ENCODE measurements at regions not wholly inside any gene's neighbourhood (a gene's known extent, or its start where the extent isn't known, plus 50 kb on each side); places are given as distances from the start of the nearest gene placed in this dataset.

DNA sequence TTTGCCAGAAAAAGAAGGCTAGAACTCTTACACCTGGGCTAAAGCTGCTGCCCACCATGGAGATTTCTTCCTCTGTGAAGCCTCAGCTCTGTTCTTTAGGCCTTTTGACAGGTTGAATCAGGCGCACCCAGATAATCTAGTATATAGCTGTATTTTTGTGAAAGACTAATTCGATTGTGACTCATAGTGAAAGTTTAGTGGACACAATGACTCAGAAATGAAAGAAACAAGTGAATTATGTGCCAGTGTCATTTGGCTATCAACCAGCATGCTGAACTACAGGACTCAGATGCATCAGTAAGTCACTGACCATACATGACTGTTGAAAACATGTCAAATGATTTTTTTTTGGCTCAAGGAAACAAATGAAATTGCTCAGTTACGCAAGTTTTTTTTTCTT is 425.4 kb downstream of the SLITRK2 start:
- H3K4me1 ChIP-seq (ENCODE audit: control insufficient read depth, insufficient read depth, low read length) = no peaks in the 10 kb centered on the region
- no peak overlapping the region for H2AK5ac ChIP-seq (ENCODE audit: low read depth, low read length)
- dilution Hi-C loops (cut with HindIII; ENCODE audit: low sequenced_read_pairs, unreplicated experiment) (no loop called here), intact Hi-C loops (cut with micrococcal nuclease) (no loop called here), in situ Hi-C loops (cut with MboI; ENCODE audit: low sequenced_read_pairs) (no loop called here)
- H3K9me3 ChIP-seq (ENCODE audit: control insufficient read depth, insufficient read depth, low read length) = peaks cover 10% of the 10 kb centered on the region
- ATAC-seq (ENCODE audit: low read depth) (no peak), DNase-seq (no peak)
- BruUV-seq (replicated peaks) = no TSS peak
- no CpG with 5 or more reads among the region's 3 CpGs for WGBS, 2 experiments (ENCODE audit: extremely low coverage in 2 of 2, insufficient read length in 1 of 2)
- no peak overlapping the region for H3K27ac ChIP-seq (ENCODE audit: insufficient read depth, low read length)
- no peaks in the 10 kb centered on the region for H4K20me1 ChIP-seq (ENCODE audit: insufficient read depth, low read length)
- no peak overlapping the region for H3K4ac ChIP-seq (ENCODE audit: low read depth, low read length)
- TF ChIP-seq NFE2L2 (IDR thresholded peaks at IDR 0.05; ENCODE audit: low read depth, low read length) = no peak
- no peak for TF ChIP-seq RAD21 (IDR thresholded peaks at IDR 0.05; ENCODE audit: low read length)
- TF ChIP-seq, protein P1, sequence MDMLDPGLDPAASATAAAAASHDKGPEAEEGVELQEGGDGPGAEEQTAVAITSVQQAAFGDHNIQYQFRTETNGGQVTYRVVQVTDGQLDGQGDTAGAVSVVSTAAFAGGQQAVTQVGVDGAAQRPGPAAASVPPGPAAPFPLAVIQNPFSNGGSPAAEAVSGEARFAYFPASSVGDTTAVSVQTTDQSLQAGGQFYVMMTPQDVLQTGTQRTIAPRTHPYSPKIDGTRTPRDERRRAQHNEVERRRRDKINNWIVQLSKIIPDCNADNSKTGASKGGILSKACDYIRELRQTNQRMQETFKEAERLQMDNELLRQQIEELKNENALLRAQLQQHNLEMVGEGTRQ (IDR thresholded peaks at IDR 0.05; ENCODE audit: low read depth, low read length) = no peak
- TF ChIP-seq, protein P2, sequence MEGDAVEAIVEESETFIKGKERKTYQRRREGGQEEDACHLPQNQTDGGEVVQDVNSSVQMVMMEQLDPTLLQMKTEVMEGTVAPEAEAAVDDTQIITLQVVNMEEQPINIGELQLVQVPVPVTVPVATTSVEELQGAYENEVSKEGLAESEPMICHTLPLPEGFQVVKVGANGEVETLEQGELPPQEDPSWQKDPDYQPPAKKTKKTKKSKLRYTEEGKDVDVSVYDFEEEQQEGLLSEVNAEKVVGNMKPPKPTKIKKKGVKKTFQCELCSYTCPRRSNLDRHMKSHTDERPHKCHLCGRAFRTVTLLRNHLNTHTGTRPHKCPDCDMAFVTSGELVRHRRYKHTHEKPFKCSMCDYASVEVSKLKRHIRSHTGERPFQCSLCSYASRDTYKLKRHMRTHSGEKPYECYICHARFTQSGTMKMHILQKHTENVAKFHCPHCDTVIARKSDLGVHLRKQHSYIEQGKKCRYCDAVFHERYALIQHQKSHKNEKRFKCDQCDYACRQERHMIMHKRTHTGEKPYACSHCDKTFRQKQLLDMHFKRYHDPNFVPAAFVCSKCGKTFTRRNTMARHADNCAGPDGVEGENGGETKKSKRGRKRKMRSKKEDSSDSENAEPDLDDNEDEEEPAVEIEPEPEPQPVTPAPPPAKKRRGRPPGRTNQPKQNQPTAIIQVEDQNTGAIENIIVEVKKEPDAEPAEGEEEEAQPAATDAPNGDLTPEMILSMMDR (conservative IDR thresholded peaks at IDR 0.05; ENCODE audit: low read depth, low read length) = no peak
- no peak for TF ChIP-seq MAZ (IDR thresholded peaks at IDR 0.05; ENCODE audit: borderline replicate concordance, low read depth, low read length)
- TF ChIP-seq CHD1 (IDR thresholded peaks at IDR 0.05; ENCODE audit: low read depth, low read length) = no peak
- TF ChIP-seq MAFK (IDR thresholded peaks at IDR 0.05; ENCODE audit: low read depth, low read length) = no peak
- TF ChIP-seq MXI1 (IDR thresholded peaks at IDR 0.05; ENCODE audit: borderline replicate concordance, low read depth, low read length) = no peak
- no peak for TF ChIP-seq CEBPB (IDR thresholded peaks at IDR 0.05; ENCODE audit: low read depth, low read length)
- TF ChIP-seq FOS (IDR thresholded peaks at IDR 0.05; ENCODE audit: low read depth, low read length) = no peak
- no peak for TF ChIP-seq POLR2A (IDR thresholded peaks at IDR 0.05; ENCODE audit: low read depth, low read length)
- no peak for TF ChIP-seq BHLHE40 (IDR thresholded peaks at IDR 0.05; ENCODE audit: low read depth, low read length)
- no peak for TF ChIP-seq RCOR1 (IDR thresholded peaks at IDR 0.05; ENCODE audit: insufficient replicate concordance, low read length)
- no peak for TF ChIP-seq RFX5 (IDR thresholded peaks at IDR 0.05; ENCODE audit: low read depth, low read length)
- TF ChIP-seq, protein P3, sequence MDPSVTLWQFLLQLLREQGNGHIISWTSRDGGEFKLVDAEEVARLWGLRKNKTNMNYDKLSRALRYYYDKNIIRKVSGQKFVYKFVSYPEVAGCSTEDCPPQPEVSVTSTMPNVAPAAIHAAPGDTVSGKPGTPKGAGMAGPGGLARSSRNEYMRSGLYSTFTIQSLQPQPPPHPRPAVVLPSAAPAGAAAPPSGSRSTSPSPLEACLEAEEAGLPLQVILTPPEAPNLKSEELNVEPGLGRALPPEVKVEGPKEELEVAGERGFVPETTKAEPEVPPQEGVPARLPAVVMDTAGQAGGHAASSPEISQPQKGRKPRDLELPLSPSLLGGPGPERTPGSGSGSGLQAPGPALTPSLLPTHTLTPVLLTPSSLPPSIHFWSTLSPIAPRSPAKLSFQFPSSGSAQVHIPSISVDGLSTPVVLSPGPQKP (IDR thresholded peaks at IDR 0.05; ENCODE audit: borderline replicate concordance, low read depth, low read length) = no peak
- TF ChIP-seq SMC3 (IDR thresholded peaks at IDR 0.05; ENCODE audit: low read depth, low read length) = no peak
- no peak overlapping the region for H2BK15ac ChIP-seq (ENCODE audit: low read depth, low read length)
- no peak overlapping the region for H2BK120ac ChIP-seq (ENCODE audit: low read depth, low read length)
- H4K91ac ChIP-seq (ENCODE audit: insufficient read depth, low read depth, low read length) = no peak overlapping the region
- no peak overlapping the region for H2BK20ac ChIP-seq (ENCODE audit: low read depth, low read length)
- H3K9ac ChIP-seq (ENCODE audit: low read depth, low read length) = no peak overlapping the region
- H3K27me3 ChIP-seq (ENCODE audit: control insufficient read depth, insufficient read depth, low read length) = no peaks in the 10 kb centered on the region
- no peak overlapping the region for H3K23ac ChIP-seq (ENCODE audit: low read depth, low read length)
- ChIA-PET CTCF (interaction anchor here (0.6 to 0.7 kb wide), 2 partner anchors 560 to 1215 kb away, joined by 4 to 5 read pairs; no protein-coding TSS in a partner anchor), POLR2A (ENCODE audit: unreplicated experiment) (no interaction called here)
- H4K8ac ChIP-seq (ENCODE audit: low read depth in 2 of 2, low read length in 2 of 2) = no peak overlapping the region
- no peak overlapping the region for H3K4me2 ChIP-seq (ENCODE audit: low read depth, low read length)
- H3K18ac ChIP-seq (ENCODE audit: low read depth, low read length) = no peak overlapping the region
- no peak overlapping the region for H3K4me3 ChIP-seq (ENCODE audit: insufficient read depth, low read depth, low read length)
- no peak overlapping the region for H3K14ac ChIP-seq (replicated peaks; ENCODE audit: low read depth, low read length)
- H4K5ac ChIP-seq (ENCODE audit: low read depth, low read length) = no peak overlapping the region
- H2BK5ac ChIP-seq (ENCODE audit: low read depth, low read length, poor library complexity, severe bottlenecking) = no peak overlapping the region
- no peak overlapping the region for H2AK9ac ChIP-seq (replicated peaks; ENCODE audit: low read depth, low read length, poor library complexity)
- no peak overlapping the region for H2AFZ ChIP-seq (replicated peaks; ENCODE audit: low read length, poor library complexity)
- H3K36me3 ChIP-seq (ENCODE audit: control insufficient read depth, insufficient read depth, low read length) = no peaks in the 10 kb centered on the region
- no peaks in the 10 kb centered on the region for H3K9me1 ChIP-seq (ENCODE audit: insufficient read depth, low read length)
- H3K56ac ChIP-seq (ENCODE audit: extremely low read depth, insufficient read depth, low read length) = no peak overlapping the region
- no peaks in the 10 kb centered on the region for H3K79me1 ChIP-seq (ENCODE audit: low read depth in 1 of 2, low read length in 2 of 2)
